Astrocyte of the cerebellum (primary cell): ENCODE measurements at regions not wholly inside any gene's neighbourhood (a gene's known extent, or its start where the extent isn't known, plus 50 kb on each side); places are given as distances from the start of the nearest gene placed in this dataset.
A peak's percentile ranks its signal among the peaks of the same experiment; 100 is the strongest.

Experiments
- DNase-seq: peaks from one replicate; pipeline ENCODE4 v3.0.0-alpha.2; 2011; ENCODE audit warnings: low read depth
- H3K4me3 ChIP-seq: 2 replicates; pipeline ENCODE4 v1.5.1; 2011; ENCODE audit warnings: mild to moderate bottlenecking, low read depth, low read length, moderate library complexity
- in situ Hi-C: cut with HindIII; loops from 2 replicates; pipeline ENCODE4 v1.10.0; 2017; ENCODE audit warnings: low sequenced_read_pairs
- TF ChIP-seq, protein P1 (sequence below): IDR thresholded peaks from 2 replicates; pipeline ENCODE4 v1.5.1; 2012; ENCODE audit warnings: low read length, low read depth, moderate library complexity, mild to moderate bottlenecking; ENCODE audit errors: missing control alignments

DNA sequence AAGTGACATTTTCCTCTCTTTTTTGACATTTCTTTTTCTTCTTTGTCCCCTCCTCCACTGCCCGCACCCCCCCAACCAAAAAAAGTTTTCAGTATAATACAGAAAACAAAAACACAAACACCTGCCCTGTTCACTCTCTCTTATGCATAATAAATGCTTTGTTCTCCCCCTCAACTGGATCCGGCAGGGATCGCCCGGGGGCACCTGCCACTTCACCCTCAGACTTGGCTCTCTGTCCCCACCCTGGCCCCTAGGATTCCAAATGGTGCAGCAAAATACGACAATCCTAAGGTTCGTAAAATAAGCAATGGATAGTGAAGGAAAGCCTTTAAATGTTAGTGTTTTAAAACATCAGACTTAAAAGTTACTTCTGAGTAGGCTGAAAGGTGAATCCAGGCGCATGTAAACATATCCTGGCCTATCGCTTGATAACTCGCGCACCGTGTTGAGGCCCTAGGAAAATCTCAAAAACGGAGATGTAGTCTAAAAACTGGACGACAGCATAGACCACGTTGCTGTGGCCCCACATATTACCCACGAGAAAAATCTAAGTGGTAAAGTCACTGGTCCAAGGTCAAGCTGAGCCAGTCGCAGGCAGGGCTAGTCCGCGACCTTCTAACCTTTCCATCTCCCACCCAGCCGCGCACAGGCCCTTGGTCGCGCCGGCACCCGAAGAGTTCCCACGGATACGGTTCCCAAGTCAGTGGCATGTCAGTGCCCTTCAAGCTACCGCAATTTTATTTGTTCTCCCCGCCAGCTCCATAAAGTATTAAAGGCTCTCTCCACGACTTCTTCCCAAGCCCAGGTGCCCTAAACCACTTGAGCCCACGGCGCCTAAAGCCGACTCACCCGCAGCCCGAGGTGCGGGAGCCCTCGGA, 130.8 kb downstream of the OGFRL1 start:
- peak overlapping the region; percentile 85 for H3K4me3 ChIP-seq
- DNase-seq: no peak
- TF ChIP-seq, protein P1, sequence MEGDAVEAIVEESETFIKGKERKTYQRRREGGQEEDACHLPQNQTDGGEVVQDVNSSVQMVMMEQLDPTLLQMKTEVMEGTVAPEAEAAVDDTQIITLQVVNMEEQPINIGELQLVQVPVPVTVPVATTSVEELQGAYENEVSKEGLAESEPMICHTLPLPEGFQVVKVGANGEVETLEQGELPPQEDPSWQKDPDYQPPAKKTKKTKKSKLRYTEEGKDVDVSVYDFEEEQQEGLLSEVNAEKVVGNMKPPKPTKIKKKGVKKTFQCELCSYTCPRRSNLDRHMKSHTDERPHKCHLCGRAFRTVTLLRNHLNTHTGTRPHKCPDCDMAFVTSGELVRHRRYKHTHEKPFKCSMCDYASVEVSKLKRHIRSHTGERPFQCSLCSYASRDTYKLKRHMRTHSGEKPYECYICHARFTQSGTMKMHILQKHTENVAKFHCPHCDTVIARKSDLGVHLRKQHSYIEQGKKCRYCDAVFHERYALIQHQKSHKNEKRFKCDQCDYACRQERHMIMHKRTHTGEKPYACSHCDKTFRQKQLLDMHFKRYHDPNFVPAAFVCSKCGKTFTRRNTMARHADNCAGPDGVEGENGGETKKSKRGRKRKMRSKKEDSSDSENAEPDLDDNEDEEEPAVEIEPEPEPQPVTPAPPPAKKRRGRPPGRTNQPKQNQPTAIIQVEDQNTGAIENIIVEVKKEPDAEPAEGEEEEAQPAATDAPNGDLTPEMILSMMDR: no peak
- in situ Hi-C loops: no loop called here

DNA sequence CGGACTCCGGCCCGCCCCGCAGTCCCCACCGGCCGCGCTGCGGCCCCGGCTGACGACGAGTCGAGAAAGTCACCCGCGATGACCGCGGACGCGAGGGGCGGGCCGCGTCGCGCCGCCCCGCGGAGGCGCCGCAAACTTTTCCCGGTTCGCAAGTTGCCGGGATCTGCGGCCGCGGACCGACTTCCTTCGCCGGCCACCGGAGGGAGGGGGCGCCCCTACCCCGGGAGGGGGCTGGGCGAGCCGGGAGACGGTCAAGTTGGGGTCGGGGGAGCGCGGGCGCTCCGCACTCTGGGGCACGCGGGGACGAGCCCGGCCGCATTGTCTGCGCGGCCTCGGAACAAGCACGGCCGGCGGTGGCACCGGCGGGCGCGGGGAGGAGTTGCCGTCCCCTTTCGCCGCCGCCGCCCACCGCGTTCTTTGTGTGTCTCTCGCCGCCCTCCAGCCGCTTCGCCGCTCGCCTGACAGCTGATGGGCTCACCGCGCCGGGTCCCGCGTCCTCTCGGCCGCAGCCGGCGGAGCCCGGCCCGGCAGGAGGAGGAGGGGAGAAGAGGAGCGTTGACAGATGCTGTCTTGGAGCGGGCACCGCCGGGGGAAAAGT, 131.6 kb downstream of the OGFRL1 start:
- DNase-seq: no peak
- peak overlapping the region; percentile 85 for H3K4me3 ChIP-seq
- in situ Hi-C loops: no loop called here
- TF ChIP-seq, protein P1: peak; percentile 17

DNA sequence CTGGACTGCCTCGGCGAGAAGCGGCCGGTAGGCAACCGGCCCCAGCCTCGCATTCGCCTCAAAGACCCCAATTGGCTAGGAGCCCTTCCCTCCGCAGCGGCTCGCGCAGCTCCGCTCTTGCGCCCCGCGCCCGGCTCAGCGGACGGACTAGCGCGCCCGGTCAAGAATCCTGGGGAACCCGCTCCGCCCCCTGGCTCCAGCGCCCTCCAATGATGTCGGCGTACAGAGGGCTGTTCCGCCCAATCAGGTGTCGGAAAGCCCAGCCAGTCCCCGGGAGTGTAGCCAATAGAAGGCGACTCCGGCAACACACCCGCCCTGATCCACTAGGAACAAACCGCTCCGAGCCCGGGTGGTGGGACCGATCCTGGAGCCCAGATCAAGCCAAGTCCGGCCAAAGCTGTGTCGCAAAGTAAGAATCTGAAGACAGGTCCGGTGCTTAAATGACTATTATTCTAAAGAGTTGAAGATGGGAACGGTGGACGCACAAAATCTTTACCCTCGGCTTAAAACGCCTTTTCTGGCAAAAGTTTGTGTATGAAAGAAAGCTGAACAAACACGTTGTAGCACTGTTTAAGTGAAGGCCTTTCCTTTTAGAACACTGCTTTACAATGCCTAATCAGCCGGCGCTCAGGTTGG, 132.2 kb downstream of the OGFRL1 start:
- in situ Hi-C loops: no loop called here
- peak; percentile 94 for DNase-seq
- H3K4me3 ChIP-seq: peak overlapping the region; percentile 85
- TF ChIP-seq, protein P1: no peak

GRCh38 chr6:71421611-71422010, 133.0 kb downstream of the OGFRL1 start:
- in situ Hi-C loops: no loop called here
- TF ChIP-seq, protein P1: no peak
- no peak for DNase-seq
- no peak overlapping the region for H3K4me3 ChIP-seq

GRCh38 chr6:71430018-71430417, 141.4 kb downstream of the OGFRL1 start:
- TF ChIP-seq, protein P1: no peak
- H3K4me3 ChIP-seq: no peak overlapping the region
- DNase-seq: no peak
- in situ Hi-C loops: no loop called here

- no peak for DNase-seq
- in situ Hi-C loops: no loop called here
- TF ChIP-seq, protein P1: no peak
- H3K4me3 ChIP-seq: no peak overlapping the region
Observed at GRCh38 chr6:71433441-71433840, 144.8 kb downstream of the OGFRL1 start.
